ENCODE measurements at regions not wholly inside any gene's neighbourhood (a gene's known extent, or its start where the extent isn't known, plus 50 kb on each side); places are given as distances from the start of the nearest gene placed in this dataset.
A peak's percentile ranks its signal among the peaks of the same experiment; 100 is the strongest.

DNA sequence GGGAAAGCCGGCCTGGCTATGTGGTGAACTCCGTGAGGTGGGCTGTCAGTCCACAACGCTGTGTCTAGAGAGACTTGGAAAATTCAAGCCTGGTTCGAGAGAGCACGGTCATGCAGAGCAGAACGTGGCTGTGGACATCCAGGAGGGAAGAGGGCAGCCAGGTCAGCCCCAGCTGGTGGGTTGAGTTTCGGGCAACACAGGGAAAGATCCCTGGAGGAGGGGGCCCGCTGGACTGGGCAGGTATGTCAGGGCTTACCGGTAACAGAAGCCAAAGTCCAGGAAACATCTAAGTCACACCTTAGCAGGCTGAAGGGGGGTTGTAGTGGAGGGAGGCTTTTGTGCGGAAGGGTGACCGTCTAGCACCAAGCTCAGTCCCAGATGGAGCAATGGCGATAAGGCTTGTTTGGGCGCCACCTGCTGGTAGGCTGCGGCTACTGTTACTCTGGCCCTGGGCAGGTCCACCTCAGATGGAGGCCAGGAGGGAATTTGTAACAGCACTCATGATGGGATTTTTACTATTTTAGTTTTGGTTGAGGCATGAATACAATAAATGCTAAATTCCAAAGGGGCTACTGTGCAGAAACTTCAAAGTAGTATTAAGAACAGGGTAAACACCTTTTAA lies 143.3 kb upstream of the ZNF644 start:
- no peaks in the 10 kb centered on the region for H3K36me3 ChIP-seq
- no peak overlapping the region for H3K4me3 ChIP-seq
- no peaks in the 10 kb centered on the region for H3K4me1 ChIP-seq
- H3K9me3 ChIP-seq (replicated peaks), result no peaks in the 10 kb centered on the region
- no peak overlapping the region for H3K27ac ChIP-seq
- DNase-seq, result peak; percentile 70 to 85
- no peaks in the 10 kb centered on the region for H3K27me3 ChIP-seq

DNA sequence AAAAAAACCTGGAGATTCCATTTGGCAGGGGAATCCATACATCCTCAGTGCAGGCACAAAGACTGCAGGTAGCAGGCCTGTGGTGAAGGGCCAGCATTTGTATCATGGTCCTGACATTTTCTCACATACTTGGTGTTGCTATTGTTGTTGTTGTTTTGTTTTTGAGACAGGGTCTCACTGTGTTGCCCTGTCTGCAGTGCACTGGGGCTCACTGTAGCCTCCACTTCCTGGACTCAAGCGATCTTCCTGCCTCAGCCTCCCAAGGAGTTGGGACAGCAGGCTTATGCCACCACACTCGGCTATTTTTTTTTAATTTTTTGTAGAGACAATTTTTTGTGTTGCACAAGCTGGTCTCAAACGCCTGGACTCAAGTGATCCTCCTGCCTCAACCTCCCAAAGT lies 140.8 kb upstream of the ZNF644 start:
- H3K36me3 ChIP-seq, result no peaks in the 10 kb centered on the region
- H3K4me1 ChIP-seq, result no peaks in the 10 kb centered on the region
- no peak for DNase-seq
- no peaks in the 10 kb centered on the region for H3K9me3 ChIP-seq (replicated peaks)
- H3K4me3 ChIP-seq, result no peak overlapping the region
- no peak overlapping the region for H3K27ac ChIP-seq
- no peaks in the 10 kb centered on the region for H3K27me3 ChIP-seq

DNA sequence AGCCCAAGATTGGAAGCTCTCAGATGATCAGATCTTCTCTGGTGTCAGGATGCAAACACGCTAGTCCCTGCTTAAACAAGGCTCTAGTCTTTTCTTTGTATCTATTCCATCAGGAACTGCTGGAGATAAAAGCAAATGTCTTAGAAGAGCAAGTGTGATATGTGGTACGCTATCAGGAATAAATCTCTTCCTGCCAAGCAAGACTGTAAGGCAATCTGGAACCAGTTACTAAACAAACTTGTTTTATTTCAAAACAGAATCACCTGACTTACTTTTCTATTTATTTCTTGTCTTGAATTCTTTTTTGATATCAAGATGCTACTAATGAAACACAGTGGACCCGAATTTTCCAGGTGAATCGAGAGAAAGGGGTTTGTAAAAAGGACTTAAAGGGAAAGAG lies 139.9 kb upstream of the ZNF644 start:
- no peak for DNase-seq
- Histone ChIP-seq H3K27me3 (no peaks in the 10 kb centered on the region), H3K27ac (no peak overlapping the region), H3K4me1 (no peaks in the 10 kb centered on the region), H3K36me3 (no peaks in the 10 kb centered on the region), H3K4me3 (no peak overlapping the region), H3K9me3 (replicated peaks) (no peaks in the 10 kb centered on the region)

DNA sequence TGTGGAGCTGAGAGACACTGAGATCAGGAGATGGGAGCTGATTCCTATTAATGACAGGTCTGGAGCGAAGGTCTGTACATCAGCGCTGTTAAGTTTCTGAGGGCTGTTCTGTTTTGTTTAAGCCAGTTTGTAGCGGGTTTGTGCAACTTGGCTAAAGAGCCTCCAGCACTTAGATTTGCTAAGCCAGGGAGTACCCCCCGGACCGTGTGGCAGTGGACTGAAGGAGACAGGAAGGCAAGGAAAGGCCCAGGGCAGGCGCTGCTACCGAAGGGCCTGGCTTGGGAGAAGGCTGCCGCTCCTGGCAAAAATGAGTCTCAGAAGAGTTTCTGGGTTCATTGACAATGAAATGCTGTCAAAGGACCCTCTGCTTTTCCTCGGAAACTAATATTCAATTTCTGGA lies 139.3 kb upstream of the ZNF644 start:
- Histone ChIP-seq H3K4me1 (no peaks in the 10 kb centered on the region), H3K27me3 (no peaks in the 10 kb centered on the region), H3K27ac (no peak overlapping the region), H3K9me3 (replicated peaks) (no peaks in the 10 kb centered on the region), H3K4me3 (no peak overlapping the region), H3K36me3 (no peaks in the 10 kb centered on the region)
- DNase-seq, result no peak

DNA sequence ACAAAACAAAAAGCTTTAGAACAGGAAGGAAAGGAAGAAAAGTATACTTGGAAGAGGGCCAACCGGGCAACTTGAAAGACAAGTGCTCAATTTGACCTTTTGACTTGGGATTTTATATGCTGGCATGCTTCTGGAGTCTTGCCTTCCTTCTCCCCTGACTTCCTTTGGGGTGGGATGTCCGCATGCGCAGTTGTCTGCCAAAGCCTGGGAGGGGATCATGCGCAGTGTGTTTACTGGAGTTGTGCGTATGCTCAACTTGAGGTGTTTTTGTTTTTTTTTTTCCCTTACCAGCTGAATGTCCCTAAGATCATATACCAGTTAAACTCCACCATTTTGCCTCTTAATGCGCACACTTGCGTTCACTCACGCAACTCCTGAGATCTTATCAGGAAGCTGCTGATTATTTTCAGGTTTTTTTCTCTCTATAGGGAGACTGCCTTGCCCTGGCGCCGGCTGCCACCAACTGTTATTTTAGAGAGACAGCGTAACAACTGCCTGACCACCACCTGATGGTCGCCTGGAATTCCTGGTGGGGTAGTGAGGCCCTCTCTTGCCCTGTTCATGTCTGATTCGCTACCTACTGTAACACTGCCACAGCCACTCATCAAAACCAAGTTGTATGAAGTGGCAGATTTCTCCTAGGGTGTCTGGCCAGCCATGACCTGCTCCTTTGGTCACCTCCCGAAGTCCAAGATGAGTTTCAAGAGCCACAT lies 138.7 kb upstream of the ZNF644 start:
- Histone ChIP-seq H3K4me3 (no peak overlapping the region), H3K27me3 (no peaks in the 10 kb centered on the region), H3K4me1 (no peaks in the 10 kb centered on the region), H3K9me3 (replicated peaks) (no peaks in the 10 kb centered on the region), H3K36me3 (no peaks in the 10 kb centered on the region), H3K27ac (no peak overlapping the region)
- DNase-seq, result no peak

DNA sequence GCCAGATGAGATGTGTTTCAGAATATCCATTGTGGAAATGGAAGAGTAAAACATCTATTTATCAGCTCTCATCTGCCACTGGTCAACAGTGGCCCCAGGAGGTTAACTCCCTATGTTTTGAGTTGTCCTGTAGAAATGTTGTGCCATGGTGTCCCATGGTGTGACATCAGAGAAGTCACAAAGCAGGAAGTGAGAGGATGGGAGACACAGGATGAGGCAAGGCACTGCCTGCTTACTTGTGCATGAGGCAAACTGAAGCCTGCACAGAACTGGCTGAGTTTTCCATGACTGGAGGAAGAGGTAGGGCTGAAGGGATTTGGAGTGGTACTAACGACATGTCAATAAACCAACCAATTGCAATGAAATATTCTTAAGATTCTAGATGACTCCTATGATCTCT lies 131.5 kb upstream of the ZNF644 start:
- Histone ChIP-seq H3K27ac (no peak overlapping the region), H3K27me3 (no peaks in the 10 kb centered on the region)

DNA sequence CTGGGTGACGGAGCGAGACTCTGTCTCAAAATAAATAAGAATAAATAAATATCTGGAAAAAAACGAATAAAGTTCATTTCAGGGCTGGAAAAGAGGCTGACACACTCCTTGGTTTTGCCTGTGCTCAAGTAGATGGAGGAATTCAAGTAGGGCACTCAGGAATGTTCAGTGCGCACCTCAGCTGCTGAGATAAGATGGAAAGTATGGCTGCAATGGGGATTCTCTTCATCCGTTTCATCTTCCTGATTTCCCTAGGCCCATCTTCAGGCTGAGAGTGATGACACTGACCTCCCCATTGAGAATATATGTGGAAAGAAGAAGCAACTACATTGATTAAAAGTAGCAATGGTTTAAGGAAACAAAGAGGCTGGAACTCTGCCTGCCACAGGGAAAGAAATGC lies 130.5 kb upstream of the ZNF644 start:
- DNase-seq, result no peak
- Histone ChIP-seq H3K4me3 (no peak overlapping the region), H3K27me3 (no peaks in the 10 kb centered on the region), H3K4me1 (no peaks in the 10 kb centered on the region; the same call in 1 of the 2 replicates), H3K9me3 (replicated peaks) (no peaks in the 10 kb centered on the region), H3K27ac (no peak overlapping the region), H3K36me3 (no peaks in the 10 kb centered on the region)

More for the DNA sequence above, 131.5 kb upstream of the ZNF644 start:
- no peak for DNase-seq
- H3K4me1 ChIP-seq, result no peaks in the 10 kb centered on the region; the same call in 1 of the 2 replicates
- no peaks in the 10 kb centered on the region for H3K36me3 ChIP-seq
- H3K4me3 ChIP-seq, result no peak overlapping the region
- no peaks in the 10 kb centered on the region for H3K9me3 ChIP-seq (replicated peaks)

DNA sequence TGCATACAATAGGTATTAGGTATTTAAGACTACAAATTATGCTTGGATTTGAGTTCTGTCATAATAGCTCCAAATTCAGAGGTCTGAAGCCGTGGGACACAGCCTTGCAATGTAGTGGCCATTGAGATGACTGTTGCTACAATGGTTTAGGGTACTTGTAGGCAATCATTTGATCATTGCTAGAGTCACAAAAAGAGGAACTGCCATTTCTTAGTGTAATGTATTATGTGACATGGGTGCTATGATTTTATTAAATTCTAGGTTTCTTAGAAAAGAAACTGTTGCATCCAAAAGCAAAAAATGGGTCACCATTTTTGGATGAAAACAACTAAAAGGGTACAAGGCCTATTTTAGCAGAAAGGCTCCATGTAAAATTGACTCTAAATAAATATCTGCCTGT lies 129.9 kb upstream of the ZNF644 start:
- Histone ChIP-seq H3K4me3 (no peak overlapping the region), H3K27me3 (no peaks in the 10 kb centered on the region), H3K27ac (no peak overlapping the region), H3K9me3 (replicated peaks) (no peaks in the 10 kb centered on the region), H3K4me1 (no peaks in the 10 kb centered on the region; the same call in 1 of the 2 replicates), H3K36me3 (no peaks in the 10 kb centered on the region)
- no peak for DNase-seq

DNA sequence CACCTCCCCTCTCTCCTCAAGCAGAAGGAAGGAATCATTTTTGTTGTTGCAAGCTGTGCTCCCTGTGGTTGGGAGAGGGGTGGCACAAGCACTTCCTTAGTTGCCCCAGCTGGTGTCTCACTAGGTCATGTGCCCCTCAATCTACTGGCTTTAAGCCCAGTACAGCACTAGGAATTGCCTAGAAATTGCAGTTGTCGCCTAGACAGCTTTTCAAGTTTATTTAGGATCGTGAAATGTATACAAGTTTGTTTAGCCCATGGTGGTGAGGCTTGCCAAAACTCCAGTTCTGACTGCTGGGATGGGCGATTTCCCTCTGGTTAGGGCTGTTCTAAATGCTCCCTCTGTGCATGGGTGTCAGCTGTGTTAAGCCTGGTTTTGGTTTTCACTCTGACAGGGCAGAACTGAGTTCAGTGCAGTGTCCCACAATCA lies 126.8 kb upstream of the ZNF644 start:
- DNase-seq, result peak; percentile 46 to 62
- H3K27ac ChIP-seq, result no peak overlapping the region
- H3K4me1 ChIP-seq, result no peaks in the 10 kb centered on the region; the same call in 1 of the 2 replicates
- no peaks in the 10 kb centered on the region for H3K9me3 ChIP-seq (replicated peaks)
- no peaks in the 10 kb centered on the region for H3K36me3 ChIP-seq
- no peaks in the 10 kb centered on the region for H3K27me3 ChIP-seq
- H3K4me3 ChIP-seq, result no peak overlapping the region

DNA sequence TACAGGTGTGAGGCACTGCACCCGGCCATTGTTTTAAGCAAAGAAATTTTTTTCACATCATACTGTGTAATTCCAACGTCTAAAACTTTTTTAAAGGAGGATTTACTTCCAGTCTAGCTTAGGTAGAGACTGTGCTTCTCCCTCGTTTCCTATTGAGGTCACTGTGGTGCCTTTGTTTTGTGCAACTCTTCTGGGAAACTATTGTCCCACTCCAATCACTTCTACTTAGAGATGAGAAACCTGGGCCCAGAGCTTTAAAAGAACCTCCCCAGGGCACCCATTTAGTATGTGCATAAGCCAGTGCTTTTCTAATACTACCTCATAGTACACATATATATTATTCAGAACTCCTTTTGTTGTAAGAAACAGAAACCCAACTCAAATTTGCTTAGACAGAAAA lies 120.0 kb upstream of the ZNF644 start:
- Histone ChIP-seq H3K9me3 (replicated peaks) (no peaks in the 10 kb centered on the region), H3K4me1 (no peaks in the 10 kb centered on the region), H3K27ac (no peak overlapping the region), H3K27me3 (no peaks in the 10 kb centered on the region), H3K36me3 (no peaks in the 10 kb centered on the region), H3K4me3 (no peak overlapping the region)
- DNase-seq, result no peak

DNA sequence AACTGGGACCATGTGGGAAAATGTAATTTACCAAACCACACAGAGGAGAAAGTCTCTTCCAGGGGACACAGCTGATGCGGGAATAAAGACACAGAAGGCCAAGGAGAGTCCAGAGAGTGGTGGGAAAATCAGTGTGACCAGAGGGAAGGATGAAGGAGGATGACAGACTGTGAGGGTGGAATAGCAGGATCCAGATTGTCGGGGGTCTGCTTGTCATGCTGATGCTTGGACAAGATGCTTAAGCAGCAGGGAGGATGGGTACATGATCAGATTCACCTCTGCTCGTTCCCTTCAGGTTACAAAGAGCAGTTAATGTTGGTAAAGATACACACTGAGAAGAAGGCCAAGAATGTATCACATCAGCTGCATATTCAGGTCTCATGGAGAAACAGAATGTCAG lies 117.1 kb upstream of the ZNF644 start:
- no peak overlapping the region for H3K27ac ChIP-seq
- H3K4me3 ChIP-seq, result no peak overlapping the region
- no peaks in the 10 kb centered on the region for H3K9me3 ChIP-seq (replicated peaks)
- no peak for DNase-seq
- H3K27me3 ChIP-seq, result no peaks in the 10 kb centered on the region
- no peaks in the 10 kb centered on the region for H3K4me1 ChIP-seq
- no peaks in the 10 kb centered on the region for H3K36me3 ChIP-seq

DNA sequence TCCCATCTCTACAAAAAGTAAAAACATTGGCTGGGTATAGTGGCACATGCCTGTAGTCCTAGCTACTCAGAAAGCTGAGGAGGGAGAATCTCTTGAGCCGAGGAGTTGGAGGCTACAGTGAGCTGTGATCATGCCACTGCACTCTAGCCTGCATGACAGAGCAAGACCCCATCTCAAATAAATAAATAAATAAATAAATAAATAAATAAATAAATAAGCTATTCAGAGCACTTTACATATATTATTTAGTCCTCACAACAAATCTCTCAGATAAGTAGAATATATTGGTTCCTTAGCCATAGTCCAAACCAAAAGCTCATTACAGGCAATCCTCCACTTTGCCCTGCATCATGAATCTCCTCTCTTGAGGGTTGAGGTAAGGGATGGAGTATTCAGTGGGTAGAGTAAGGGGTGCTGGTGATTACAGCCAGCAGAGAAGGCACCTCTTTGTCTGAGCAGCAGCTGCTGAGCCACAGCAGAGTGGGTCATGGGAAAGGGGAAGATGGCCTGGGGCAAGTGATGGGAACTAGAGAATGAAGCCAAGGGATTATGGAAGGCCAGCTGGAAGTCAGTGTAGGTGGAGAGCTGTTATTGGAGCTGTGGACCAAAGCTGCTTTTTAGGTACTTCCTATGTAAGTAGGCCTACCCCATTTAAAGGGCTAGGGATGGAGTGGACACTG lies 115.5 kb upstream of the ZNF644 start:
- Histone ChIP-seq H3K27ac (no peak overlapping the region), H3K36me3 (no peaks in the 10 kb centered on the region), H3K4me3 (no peak overlapping the region), H3K9me3 (replicated peaks) (no peaks in the 10 kb centered on the region), H3K27me3 (no peaks in the 10 kb centered on the region), H3K4me1 (no peaks in the 10 kb centered on the region)
- DNase-seq, result peak; percentile 69 to 79

DNA sequence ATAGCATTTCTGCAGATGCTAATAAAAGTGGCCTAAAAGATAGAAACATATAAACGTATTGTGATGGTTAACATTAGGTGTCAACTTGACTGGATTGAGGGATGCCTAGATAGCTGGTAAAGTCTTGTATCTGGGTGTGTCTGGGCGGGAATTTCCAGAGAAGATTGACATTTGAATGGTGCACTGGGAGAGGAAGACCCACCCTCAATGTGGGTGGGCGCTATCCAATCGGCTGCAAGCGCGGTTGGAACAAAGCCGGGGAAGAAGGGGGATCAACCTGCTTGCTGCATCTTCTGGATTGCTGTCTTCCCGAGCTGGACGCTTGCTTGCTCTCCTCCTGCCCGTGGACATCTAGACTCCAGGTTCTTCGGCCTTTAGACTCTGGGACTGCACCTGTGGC lies 114.0 kb upstream of the ZNF644 start:
- H3K36me3 ChIP-seq, result no peaks in the 10 kb centered on the region
- no peak for DNase-seq
- H3K27me3 ChIP-seq, result no peaks in the 10 kb centered on the region
- H3K27ac ChIP-seq, result no peak overlapping the region
- H3K4me3 ChIP-seq, result no peak overlapping the region
- no peaks in the 10 kb centered on the region for H3K4me1 ChIP-seq
- H3K9me3 ChIP-seq (replicated peaks), result no peaks in the 10 kb centered on the region

DNA sequence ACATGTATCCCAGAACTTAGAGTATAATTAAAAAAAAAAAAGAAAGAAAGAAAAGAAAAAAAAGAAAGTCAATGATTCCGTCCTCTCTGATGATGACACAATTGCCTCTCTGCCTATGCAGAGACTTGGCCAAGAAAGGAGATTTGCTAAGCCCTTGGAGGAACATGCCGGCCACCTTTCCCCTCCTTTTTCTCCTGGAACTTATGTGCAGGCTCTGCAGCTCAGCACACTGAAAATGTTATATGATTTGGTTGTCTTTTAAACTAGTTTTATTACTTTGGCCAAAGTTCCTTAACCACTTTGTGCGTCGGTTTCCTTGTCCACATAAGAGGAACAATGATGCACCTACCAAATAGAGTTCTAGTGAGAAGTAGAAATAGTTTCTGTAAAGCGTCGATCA lies 111.4 kb upstream of the ZNF644 start:
- no peak overlapping the region for H3K27ac ChIP-seq
- no peaks in the 10 kb centered on the region for H3K36me3 ChIP-seq

DNA sequence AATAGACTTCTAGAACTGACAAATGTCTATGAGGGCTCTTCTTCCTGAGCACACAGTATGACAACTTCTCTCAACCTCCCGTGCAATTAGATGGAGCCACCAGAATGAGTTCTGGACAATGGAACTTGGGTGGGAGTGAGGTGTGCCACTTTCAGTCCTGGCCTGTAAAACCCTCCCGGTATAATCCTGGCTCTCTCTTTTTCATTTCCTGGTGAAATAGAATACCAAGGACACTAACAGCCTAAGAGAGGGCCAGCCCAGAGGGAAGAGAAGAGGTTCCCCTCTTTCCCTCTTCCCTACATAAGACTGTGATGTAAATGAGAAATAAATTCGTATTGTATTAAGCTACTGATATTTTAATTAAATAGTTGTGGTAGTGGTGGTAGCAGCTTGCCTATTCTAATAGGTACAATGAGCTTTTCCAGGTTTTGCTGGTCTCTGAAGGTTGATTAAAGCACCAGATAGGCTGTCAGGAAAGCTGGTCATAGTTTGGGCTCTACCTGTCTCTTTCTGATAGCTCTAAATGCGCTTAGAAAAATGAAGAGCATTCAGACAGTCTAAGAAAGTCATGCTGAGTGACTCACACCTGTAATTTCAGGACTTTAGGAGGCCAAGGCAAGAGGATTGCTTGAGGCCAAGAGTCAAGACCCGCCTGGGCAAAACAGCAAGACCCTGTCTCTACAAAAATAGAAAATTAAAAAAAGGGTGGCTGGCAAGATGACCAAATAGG lies 108.6 kb upstream of the ZNF644 start:
- Histone ChIP-seq H3K36me3 (no peaks in the 10 kb centered on the region), H3K27me3 (no peaks in the 10 kb centered on the region), H3K4me3 (no peak overlapping the region), H3K9me3 (replicated peaks) (no peaks in the 10 kb centered on the region), H3K27ac (no peak overlapping the region), H3K4me1 (no peaks in the 10 kb centered on the region)
- DNase-seq, result no peak

More for the DNA sequence above, 111.4 kb upstream of the ZNF644 start:
- Histone ChIP-seq H3K4me3 (no peak overlapping the region), H3K9me3 (replicated peaks) (no peaks in the 10 kb centered on the region), H3K27me3 (no peaks in the 10 kb centered on the region), H3K4me1 (no peaks in the 10 kb centered on the region)
- no peak for DNase-seq
